ENCODE measurements at regions not wholly inside any gene's neighbourhood (a gene's known extent, or its start where the extent isn't known, plus 50 kb on each side); places are given as distances from the start of the nearest gene placed in this dataset.

DNA sequence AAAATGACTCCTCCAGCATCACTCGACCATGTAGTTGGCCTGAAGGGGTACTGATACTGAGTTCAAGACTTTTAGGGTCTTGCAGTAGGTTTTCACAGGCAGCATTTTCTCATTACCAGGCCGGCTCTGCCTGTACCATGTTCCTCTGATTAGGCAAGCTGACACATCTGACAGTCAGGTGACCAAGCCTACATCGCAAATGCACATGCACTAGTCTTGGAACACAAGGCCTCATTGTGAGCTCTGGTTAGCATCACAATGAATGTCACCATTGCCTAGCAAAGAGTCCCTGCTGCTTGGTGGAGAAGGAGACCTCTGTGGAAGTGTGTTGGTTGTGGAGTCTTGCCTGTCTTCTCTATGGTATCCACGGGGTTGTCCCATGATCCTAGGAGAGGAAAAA lies 754.1 kb upstream of the TSPY4 start:
- no peak for ATAC-seq
- Mint-ChIP-seq H3K9me3 (no peaks in the 10 kb centered on the region), H3K27ac (no peak overlapping the region), H3K36me3 (no peaks in the 10 kb centered on the region)
- no peak for DNase-seq (ENCODE audit: low spot score in 2 of 2)

DNA sequence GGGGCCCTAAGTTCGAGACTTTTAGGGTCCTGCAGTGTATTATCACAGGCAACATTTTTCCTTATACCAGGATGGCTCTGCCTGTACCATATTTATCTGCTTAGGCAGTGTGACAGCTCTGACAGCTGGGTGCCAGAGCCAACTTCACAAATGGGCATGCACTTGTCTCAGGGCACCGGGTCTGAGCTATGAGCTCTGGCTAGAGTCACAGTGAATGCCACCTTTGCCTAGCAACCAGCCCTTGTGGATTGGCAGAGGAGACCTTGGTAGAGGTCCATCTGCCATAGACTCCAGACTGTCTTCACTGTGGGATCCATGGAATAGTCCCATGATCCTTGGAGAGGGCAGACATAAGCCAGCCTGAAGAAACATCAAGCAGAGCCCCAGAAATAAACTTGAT lies 746.6 kb upstream of the TSPY4 start:
- H3K9me3 Mint-ChIP-seq: no peaks in the 10 kb centered on the region
- no peak overlapping the region for H3K27ac Mint-ChIP-seq
- no peak for ATAC-seq
- no peak for DNase-seq (ENCODE audit: low spot score in 2 of 2)
- no peaks in the 10 kb centered on the region for H3K36me3 Mint-ChIP-seq

DNA sequence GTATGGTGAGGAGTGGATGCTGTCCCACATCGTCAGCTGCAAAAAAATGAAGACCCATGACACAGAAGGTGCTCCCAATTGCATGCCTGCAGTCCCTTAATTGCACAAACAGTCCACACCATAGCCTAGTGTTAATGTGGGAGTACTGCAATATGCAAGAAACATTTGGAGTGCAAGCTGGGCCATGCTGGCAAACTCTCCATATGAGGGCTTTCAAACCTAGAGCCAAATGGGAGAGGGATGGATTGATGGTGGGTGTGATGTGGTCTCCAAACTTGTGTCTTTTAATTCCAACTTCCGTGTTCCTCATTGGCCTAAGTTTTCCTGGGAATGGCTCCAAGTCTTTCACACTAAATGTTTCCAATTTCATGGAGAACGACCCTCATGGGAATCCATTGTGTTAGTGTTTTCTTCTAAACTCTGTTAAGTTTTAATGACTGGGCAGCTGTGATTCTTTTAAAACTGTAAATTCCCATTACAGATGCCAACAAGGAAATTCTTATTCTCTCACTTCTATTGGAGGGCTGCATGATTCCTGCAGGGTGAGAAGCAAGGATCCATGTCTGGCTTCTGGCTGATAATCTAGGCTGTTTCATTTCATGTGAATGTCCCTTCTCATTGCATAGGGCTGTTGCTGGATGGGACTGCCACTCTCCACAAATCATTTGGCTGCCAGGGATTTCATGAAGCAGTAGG lies 745.3 kb upstream of the TSPY4 start:
- no peak for ATAC-seq
- DNase-seq (ENCODE audit: low spot score in 2 of 2): no peak
- Mint-ChIP-seq H3K27ac (no peak overlapping the region), H3K9me3 (no peaks in the 10 kb centered on the region), H3K36me3 (no peaks in the 10 kb centered on the region)

DNA sequence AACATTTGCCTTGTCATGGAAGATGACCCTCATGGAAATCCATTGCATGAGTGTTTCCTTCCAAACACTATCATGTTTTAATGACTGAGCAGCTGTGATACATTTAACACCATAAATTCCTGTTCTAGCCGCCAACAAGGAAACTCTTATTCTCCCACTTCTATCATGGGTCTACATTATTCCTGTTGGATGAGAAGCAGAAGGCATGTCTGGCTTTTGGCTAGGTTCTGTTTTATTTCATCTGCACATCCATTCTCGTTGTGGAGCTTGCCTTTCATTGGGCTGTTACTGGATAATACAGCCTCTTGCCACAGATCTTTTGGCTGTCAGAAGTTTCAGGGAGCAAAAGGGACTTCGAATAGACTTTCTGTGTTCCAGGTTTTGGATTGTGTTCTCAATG lies 742.6 kb upstream of the TSPY4 start:
- Mint-ChIP-seq H3K9me3 (no peaks in the 10 kb centered on the region), H3K36me3 (no peaks in the 10 kb centered on the region), H3K27ac (no peak overlapping the region)
- no peak for DNase-seq (ENCODE audit: low spot score in 2 of 2)
- ATAC-seq: no peak

DNA sequence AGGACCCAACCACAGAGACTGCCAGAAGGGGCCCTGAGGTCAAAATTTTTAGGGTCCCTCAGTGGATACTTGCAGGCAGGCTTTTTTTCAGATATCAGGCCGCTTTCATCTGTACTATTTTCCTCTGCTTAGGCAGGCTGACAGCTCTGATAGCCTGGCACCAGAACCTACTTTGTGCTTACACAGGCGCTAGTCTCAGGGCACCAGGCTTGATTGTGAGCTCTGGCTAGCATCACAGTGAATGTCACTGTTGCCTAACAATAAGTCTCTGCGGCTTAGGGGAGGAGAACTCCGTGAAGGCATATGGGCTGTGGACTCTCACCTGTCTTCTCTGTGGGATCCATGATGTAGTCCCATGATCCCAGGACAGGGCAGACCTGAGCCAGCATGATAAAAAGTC lies 738.1 kb upstream of the TSPY4 start:
- ATAC-seq (no peak), DNase-seq (ENCODE audit: low spot score in 2 of 2) (no peak)
- Mint-ChIP-seq H3K9me3 (no peaks in the 10 kb centered on the region), H3K36me3 (no peaks in the 10 kb centered on the region), H3K27ac (no peak overlapping the region)

DNA sequence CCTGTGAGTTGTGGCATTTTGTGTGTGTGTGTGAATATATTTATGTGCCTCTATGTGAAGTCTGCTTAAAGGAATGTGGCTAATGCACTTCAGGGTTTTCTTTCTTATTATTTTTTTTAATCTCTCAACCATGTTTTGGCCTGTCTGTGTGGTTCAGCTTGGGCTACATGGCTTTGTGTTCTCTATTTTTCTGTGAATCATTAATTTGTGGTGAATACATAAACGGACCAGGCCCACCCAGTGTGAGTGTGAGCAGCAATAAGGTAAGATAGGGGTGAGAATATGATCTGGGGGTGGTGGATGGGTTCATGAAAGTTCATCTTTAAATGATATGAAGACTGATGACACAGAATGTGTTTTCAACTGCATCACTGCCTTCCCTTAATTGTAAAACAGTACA lies 726.6 kb upstream of the TSPY4 start:
- ATAC-seq (no peak), DNase-seq (ENCODE audit: low spot score in 2 of 2) (no peak)
- H3K36me3 Mint-ChIP-seq: no peaks in the 10 kb centered on the region
- no peak overlapping the region for H3K27ac Mint-ChIP-seq
- no peaks in the 10 kb centered on the region for H3K9me3 Mint-ChIP-seq

DNA sequence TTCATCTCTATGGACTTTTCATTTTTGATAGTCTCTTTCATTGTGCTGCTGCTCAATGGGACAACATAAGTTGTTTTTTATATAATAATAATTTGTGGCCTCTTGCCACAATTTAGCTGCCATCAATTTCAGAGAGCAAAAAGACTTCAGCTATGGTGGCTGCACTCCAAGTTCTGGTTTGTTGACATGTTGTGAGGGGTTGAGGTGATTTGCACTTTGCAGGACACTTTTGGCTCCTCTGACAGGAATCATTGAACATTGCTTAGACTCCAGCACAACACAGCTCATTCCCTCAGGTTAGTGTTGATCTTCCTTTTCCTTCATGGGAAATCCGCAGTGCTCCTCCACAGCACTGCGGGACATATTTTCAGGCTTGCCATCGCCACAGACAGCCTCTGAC lies 725.4 kb upstream of the TSPY4 start:
- Mint-ChIP-seq H3K9me3 (no peaks in the 10 kb centered on the region), H3K27ac (no peak overlapping the region), H3K36me3 (no peaks in the 10 kb centered on the region)
- no peak for ATAC-seq
- DNase-seq (ENCODE audit: low spot score in 2 of 2): no peak

DNA sequence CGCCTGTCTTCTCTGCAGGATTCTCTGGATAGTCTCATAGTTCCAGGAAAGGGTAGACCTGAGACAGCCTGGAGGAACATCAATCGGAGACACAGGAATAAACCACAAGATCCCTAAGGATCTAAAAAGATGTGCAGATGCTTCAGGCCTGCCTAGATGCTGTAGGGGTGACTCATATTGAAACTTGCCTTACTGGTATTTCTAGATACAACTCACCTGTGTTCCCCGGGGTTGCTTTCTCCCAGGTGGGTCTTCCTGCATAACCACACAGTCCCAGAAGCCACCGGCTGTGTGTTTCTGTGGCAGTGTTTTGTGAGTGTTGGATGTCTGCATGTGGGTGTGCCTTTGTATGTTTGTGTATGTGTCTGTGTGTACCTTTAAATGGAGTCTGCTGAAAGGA lies 719.0 kb upstream of the TSPY4 start:
- H3K9me3 Mint-ChIP-seq: no peaks in the 10 kb centered on the region
- H3K27ac Mint-ChIP-seq: no peak overlapping the region
- no peaks in the 10 kb centered on the region for H3K36me3 Mint-ChIP-seq
- ATAC-seq (no peak), DNase-seq (ENCODE audit: low spot score in 2 of 2) (no peak)

DNA sequence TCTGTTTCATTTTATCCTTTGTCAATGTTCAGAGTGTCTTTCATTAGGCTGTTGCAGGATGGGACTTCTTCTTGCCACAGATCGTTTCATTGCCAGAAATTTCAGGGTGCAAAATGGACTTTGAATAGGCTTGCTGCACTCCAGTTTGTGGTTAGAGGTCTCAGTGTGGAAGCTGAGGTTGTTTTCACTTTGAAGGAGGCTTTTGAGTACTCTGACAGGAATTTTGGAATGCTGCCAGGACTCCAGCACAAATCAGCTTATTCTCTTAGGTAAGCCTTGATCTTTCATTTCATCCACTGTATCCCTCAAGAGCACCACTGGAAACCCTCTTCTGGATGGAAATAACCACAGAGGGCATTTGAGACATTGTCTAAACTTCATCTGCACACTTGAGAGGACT lies 715.1 kb upstream of the TSPY4 start:
- Mint-ChIP-seq H3K36me3 (no peaks in the 10 kb centered on the region), H3K9me3 (no peaks in the 10 kb centered on the region), H3K27ac (no peak overlapping the region)
- ATAC-seq (no peak), DNase-seq (ENCODE audit: low spot score in 2 of 2) (no peak)

DNA sequence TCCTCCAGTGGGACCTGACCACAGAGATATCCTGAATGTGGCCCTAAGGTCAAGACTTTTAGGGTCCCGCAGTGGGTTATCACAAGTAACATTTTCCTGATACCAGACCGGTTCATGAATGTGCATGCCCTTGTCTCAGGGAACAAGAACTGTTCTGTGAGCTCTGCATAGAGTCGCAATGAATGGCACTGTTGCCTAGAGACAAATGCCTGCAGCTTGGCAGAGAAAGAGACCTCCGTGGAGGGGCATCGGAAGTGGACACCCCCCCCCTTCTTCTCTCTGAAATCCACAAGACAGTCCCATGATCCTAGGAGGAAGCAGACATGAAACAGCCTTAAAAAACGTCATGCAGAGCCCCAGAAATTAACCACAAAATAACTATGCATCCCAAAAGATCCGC lies 714.4 kb upstream of the TSPY4 start:
- no peaks in the 10 kb centered on the region for H3K9me3 Mint-ChIP-seq
- no peak overlapping the region for H3K27ac Mint-ChIP-seq
- ATAC-seq (no peak), DNase-seq (ENCODE audit: low spot score in 2 of 2) (no peak)
- H3K36me3 Mint-ChIP-seq: no peaks in the 10 kb centered on the region

DNA sequence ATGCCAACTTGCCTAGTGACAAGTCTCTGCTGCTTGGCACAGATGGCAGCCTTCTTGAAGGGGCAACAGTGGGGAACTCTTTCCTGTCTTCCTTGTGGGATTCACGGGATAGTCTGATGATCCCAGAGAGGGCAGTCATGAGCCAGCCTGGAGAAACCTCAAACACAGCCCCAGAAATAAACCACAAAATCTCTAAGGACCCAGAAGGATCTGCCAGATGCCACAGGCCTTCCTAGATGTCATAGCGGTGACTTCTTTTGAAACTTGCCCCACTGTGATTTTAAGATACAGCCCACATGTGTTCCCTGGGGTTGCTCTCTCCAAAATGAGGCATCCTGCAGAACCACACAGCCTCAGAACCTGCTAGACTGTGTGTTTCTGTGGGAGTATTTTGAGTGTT lies 707.6 kb upstream of the TSPY4 start:
- no peaks in the 10 kb centered on the region for H3K36me3 Mint-ChIP-seq
- no peak for ATAC-seq
- DNase-seq (ENCODE audit: low spot score in 2 of 2): no peak
- no peak overlapping the region for H3K27ac Mint-ChIP-seq
- no peaks in the 10 kb centered on the region for H3K9me3 Mint-ChIP-seq

DNA sequence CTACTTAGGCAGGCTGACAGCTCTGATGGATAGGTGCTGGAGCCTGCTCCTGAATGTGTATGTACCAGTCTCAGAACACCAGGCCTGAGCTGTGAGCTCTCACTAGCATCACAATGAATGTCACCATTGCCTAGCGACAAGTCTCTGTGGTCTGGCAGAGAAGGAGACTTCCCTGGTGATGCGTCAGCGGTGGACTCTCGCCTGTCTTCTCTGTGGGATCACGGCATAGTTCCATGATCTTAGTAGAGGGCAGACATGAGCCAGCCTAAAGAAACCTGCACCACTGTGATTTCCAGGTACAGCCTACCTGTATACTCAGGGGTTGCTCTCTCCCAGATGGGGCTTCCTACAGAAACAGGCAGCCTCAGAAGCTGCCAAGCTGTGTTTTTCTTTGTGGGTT lies 699.2 kb upstream of the TSPY4 start:
- ATAC-seq (no peak), DNase-seq (ENCODE audit: low spot score in 2 of 2) (no peak)
- no peaks in the 10 kb centered on the region for H3K9me3 Mint-ChIP-seq
- H3K36me3 Mint-ChIP-seq: no peaks in the 10 kb centered on the region
- no peak overlapping the region for H3K27ac Mint-ChIP-seq

DNA sequence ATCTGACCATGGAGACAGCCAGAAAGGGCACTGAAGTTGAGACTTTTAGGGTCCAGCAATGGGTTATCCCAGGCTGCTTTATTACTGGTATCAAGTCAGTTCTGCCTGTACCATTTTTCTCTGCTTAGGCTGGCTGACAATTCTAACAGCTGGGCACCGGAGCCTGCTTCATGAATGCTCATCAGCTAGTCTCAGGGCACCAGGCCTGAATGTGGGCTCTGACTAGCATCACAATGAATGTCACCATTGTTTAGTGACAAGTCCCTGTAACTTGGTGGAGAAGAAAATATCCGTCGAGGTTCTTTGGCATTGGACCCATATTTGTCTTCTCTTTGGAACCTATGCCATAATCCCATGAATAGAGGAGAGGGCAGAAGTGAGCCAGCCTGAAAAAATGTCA lies 692.3 kb upstream of the TSPY4 start:
- no peak overlapping the region for H3K27ac Mint-ChIP-seq
- DNase-seq (ENCODE audit: low spot score in 2 of 2): no peak
- H3K9me3 Mint-ChIP-seq: no peaks in the 10 kb centered on the region
- no peaks in the 10 kb centered on the region for H3K36me3 Mint-ChIP-seq
- ATAC-seq: no peak

DNA sequence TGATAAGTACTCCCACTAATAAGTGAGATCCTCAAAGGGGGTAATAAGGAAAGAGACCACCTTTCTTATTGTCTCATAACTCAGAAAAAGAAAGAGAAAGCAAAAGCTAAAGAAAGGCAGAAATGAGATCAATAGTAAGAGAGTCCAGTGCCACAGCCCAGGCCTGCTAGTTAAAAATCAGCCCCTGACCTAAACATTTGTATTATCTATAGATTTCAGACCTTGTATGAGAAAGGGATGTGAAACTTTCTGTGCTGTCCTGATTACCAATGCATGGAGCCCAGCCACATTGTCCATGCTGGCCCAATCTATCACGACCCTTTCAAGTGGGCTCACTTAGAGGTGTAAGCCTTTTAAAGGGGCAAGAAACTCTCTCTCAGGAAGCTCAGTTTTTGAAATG lies 684.8 kb upstream of the TSPY4 start:
- ATAC-seq: no peak
- Mint-ChIP-seq H3K27ac (no peak overlapping the region), H3K36me3 (no peaks in the 10 kb centered on the region), H3K9me3 (no peaks in the 10 kb centered on the region)
- no peak for DNase-seq (ENCODE audit: low spot score in 2 of 2)

DNA sequence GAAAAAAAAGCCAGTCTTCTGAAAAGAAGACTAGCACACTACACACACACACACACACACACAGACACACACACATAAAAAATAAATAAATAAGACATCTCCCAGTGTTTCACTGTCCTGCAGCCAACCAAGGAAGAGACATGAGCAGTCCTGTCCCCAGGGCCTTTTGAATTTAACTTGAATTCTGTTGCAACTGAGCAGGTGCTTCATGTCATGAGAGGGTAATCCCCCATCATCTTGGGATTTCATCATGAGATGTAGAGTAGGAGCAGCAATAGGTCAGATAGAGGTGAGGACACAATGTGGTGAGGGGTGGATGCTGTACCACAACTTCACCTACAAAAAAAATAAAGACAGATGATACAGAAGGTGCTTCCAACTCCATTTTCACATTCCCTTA lies 682.2 kb upstream of the TSPY4 start:
- no peak overlapping the region for H3K27ac Mint-ChIP-seq
- ATAC-seq (no peak), DNase-seq (ENCODE audit: low spot score in 2 of 2) (no peak)
- no peaks in the 10 kb centered on the region for H3K36me3 Mint-ChIP-seq
- no peaks in the 10 kb centered on the region for H3K9me3 Mint-ChIP-seq

DNA sequence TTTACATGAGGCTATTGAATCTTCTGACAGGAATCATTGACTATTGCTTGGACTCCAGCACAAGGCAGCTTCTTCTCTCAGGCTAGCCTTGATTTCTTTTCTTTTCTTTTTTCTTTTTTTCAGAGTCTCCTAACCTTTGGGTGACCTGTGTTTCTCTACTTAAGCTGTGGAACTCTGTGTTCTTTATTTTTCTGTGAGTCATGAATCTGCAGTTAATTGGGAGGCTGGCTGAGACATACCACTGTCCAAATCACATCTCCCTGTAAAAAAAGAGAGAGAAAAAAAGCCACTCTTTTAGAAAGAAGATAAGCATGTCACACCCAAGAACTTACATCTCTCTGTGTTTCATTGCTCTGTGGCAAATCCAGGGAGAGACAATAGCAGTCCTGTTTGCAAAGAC lies 681.2 kb upstream of the TSPY4 start:
- DNase-seq (ENCODE audit: low spot score in 2 of 2): no peak
- ATAC-seq: no peak
- Mint-ChIP-seq H3K36me3 (no peaks in the 10 kb centered on the region), H3K9me3 (no peaks in the 10 kb centered on the region), H3K27ac (no peak overlapping the region)

DNA sequence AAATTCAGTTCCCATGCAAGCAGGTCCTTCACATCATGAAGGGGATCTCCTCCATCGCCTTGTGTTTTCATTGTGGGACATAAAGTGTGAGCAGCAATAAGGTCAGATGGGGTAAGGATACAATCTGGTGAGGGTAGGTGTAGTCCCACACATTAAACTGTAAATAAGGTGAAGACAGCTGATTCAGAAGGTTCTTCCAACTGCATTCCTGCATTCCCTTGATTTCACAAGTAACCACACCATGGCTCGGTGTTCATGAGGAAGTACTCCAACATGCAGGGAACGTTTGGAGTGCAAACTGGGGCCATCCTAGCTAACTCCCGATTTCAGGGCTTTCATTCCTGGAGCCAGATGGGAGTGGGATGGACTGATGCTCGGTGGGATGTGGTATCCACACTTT lies 680.7 kb upstream of the TSPY4 start:
- no peak for ATAC-seq
- no peak for DNase-seq (ENCODE audit: low spot score in 2 of 2)
- no peaks in the 10 kb centered on the region for H3K36me3 Mint-ChIP-seq
- no peak overlapping the region for H3K27ac Mint-ChIP-seq
- no peaks in the 10 kb centered on the region for H3K9me3 Mint-ChIP-seq

DNA sequence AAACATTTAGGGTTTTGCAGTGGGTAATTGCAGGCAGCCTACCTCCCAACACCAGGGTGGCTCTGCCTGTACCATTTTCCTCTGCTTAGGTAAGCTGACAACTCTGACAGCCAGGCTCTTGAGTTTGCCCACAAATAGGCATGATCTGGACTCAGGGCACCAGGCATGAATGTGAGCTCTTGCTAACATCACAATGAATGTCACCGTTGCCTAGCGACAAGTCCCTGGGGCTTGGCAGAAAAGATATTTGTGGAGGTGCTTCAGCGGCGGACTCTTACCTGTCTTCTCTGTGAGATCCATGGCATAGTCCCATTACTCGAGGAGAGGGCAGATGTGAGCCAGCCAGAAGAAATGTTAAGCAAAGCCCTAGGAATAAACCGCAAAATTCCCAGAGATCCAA lies 677.5 kb upstream of the TSPY4 start:
- H3K36me3 Mint-ChIP-seq: no peaks in the 10 kb centered on the region
- H3K9me3 Mint-ChIP-seq: no peaks in the 10 kb centered on the region
- no peak for ATAC-seq
- DNase-seq (ENCODE audit: low spot score in 2 of 2): no peak
- no peak overlapping the region for H3K27ac Mint-ChIP-seq

DNA sequence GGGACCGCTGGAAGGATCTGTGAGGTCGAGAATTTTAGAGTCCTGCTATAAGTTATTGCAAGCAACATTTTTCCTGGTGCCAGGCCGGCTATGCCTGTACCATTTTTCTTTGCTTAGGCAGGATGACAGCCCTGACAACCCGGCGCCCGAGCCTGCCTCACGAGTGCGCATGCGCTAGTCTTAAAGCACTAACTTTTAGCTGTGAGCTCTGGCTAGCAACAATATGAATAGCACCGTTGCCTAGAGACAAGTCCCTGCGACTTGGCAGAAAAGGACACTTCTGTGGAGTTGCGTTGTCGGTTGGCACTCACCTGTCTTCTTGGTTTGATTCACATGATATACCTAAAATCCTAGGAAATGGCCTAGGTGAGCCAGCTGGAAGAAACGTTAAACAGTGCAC lies 663.4 kb upstream of the TSPY4 start:
- no peak overlapping the region for H3K27ac Mint-ChIP-seq
- H3K9me3 Mint-ChIP-seq: no peaks in the 10 kb centered on the region
- DNase-seq (ENCODE audit: low spot score in 2 of 2): no peak
- no peaks in the 10 kb centered on the region for H3K36me3 Mint-ChIP-seq
- no peak for ATAC-seq
